Gastroesophageal sphincter (tissue), 3 donors: ENCODE measurements at regions not wholly inside any gene's neighbourhood (a gene's known extent, or its start where the extent isn't known, plus 50 kb on each side); places are given as distances from the start of the nearest gene placed in this dataset.

Experiments used
- CTCF ChIP-seq, 4 experiments: fragments of 200-600 bp in 2 of 4; fragments of 450-650 bp in 2 of 4; sonication (generic) in 1 of 4; IDR thresholded peaks; one replicate each; pipeline ENCODE4 v1.5.1; 2017 to 2019; ENCODE audit warnings: antibody characterized with exemption in 4 of 4, mild to moderate bottlenecking in 2 of 4, moderate library complexity in 2 of 4
- POLR2A ChIP-seq, 2 donors: fragments of 450-650 bp; IDR thresholded peaks; one replicate each; pipeline ENCODE4 v1.6.1; 2017; ENCODE audit warnings: antibody characterized with exemption in 2 of 2, mild to moderate bottlenecking in 2 of 2, moderate library complexity in 1 of 2
- POLR2AphosphoS5 ChIP-seq: sonication (generic); formaldehyde crosslinking; IDR thresholded peaks from one replicate; pipeline ENCODE4 v1.6.1; 2017; ENCODE audit warnings: antibody characterized with exemption

- TF ChIP-seq POLR2A (IDR thresholded peaks at IDR 0.05) (no peak), CTCF (IDR thresholded peaks at IDR 0.05) (no peak), POLR2AphosphoS5 (no peak)
Observed at GRCh38 chr7:109256762-109257560, 687.3 kb downstream of the DNAJB9 start.
